HEK293 (cell line): ENCODE measurements at regions not wholly inside any gene's neighbourhood (a gene's known extent, or its start where the extent isn't known, plus 50 kb on each side); places are given as distances from the start of the nearest gene placed in this dataset.

Source experiments
- CTCF ChIA-PET: fragments of 350-600 bp; formaldehyde crosslinking; extraction: SDS; loops from one replicate; lab custom pipeline; 2021; ENCODE audit warnings: antibody characterized with exemption; lab: Yijun Ruan, JAX
- POLR2A ChIA-PET: fragments of 300-600 bp; formaldehyde crosslinking; extraction: SDS; loops from one replicate; lab custom pipeline; 2020; ENCODE audit warnings: antibody characterized with exemption, inconsistent platforms; lab: Yijun Ruan, JAX
- H3K27ac ChIP-seq: fragments of 200-500 bp; sonication (Bioruptor generic); 2 replicates; pipeline ENCODE4 v1.5.1; 2014; ENCODE audit warnings: low read depth, low read length, control low read depth, inconsistent platforms; ENCODE audit errors: extremely low read depth
- H3K36me3 ChIP-seq, 2 experiments: fragments of 200-500 bp in 1 of 2; sonication (Bioruptor generic) in 1 of 2; 1 replicate in 1 of 2; 2 replicates in 1 of 2; pipeline ENCODE4 v1.5.1; 2014 to 2017; ENCODE audit warnings: inconsistent platforms in 2 of 2, low read length in 2 of 2; ENCODE audit not compliant: control insufficient read depth in 2 of 2, insufficient read depth in 1 of 2
- H3K4me1 ChIP-seq: fragments of 200-500 bp; sonication (Bioruptor generic); 2 replicates; pipeline ENCODE4 v1.5.1; 2014; ENCODE audit warnings: mild to moderate bottlenecking, low read length, inconsistent platforms; ENCODE audit not compliant: control insufficient read depth, insufficient read depth
- H3K4me3 ChIP-seq: 2 replicates; pipeline ENCODE4 v1.5.1; 2011; ENCODE audit warnings: low read depth, mild to moderate bottlenecking, control low read depth, low read length, moderate library complexity
- H3K9me3 ChIP-seq: fragments of 200-500 bp; sonication (Bioruptor generic); 2 replicates; pipeline ENCODE4 v1.5.1; 2014; ENCODE audit warnings: low read depth, low read length, inconsistent platforms; ENCODE audit not compliant: control insufficient read depth, insufficient read depth
- ELK4 ChIP-seq: IDR thresholded peaks from 2 replicates; pipeline ENCODE4 v1.6.1; 2011; ENCODE audit warnings: mild to moderate bottlenecking, low read depth, low read length, borderline replicate concordance
- HOXC10 ChIP-seq: sonication (generic); formaldehyde crosslinking; IDR thresholded peaks from 2 replicates; pipeline ENCODE4 v1.8.1; 2023; ENCODE audit warnings: mild to moderate bottlenecking, missing genetic modification reagents
- ZBTB11 ChIP-seq: fragments of 450-650 bp; formaldehyde crosslinking; conservative IDR thresholded peaks from 2 replicates; pipeline ENCODE4 v1.5.1; 2016; ENCODE audit warnings: low read depth, missing biosample characterization, missing genetic modification characterization
- ZBTB44 ChIP-seq: fragments of 450-650 bp; IDR thresholded peaks from 2 replicates; pipeline ENCODE4 v1.5.1; 2018; ENCODE audit warnings: missing biosample characterization, mild to moderate bottlenecking, missing genetic modification characterization
- ZNF112 ChIP-seq: fragments of 450-650 bp; formaldehyde crosslinking; IDR thresholded peaks from 2 replicates; pipeline ENCODE4 v1.5.0; 2017; ENCODE audit warnings: missing biosample characterization, missing genetic modification characterization
- ZNF223 ChIP-seq: fragments of 450-650 bp; formaldehyde crosslinking; IDR thresholded peaks from 2 replicates; pipeline ENCODE4 v1.5.1; 2016; ENCODE audit warnings: missing biosample characterization, missing genetic modification characterization
- ZNF416 ChIP-seq: fragments of 450-650 bp; formaldehyde crosslinking; IDR thresholded peaks from 2 replicates; pipeline ENCODE4 v1.5.1; 2016; ENCODE audit warnings: missing biosample characterization, missing genetic modification characterization
- ZNF433 ChIP-seq: fragments of 450-650 bp; formaldehyde crosslinking; IDR thresholded peaks from 2 replicates; pipeline ENCODE4 v1.5.1; 2016; ENCODE audit warnings: missing biosample characterization, missing genetic modification characterization, low read depth
- ZNF48 ChIP-seq: fragments of 450-650 bp; formaldehyde crosslinking; IDR thresholded peaks from 2 replicates; pipeline ENCODE4 v1.5.1; 2016; ENCODE audit warnings: missing biosample characterization, missing genetic modification characterization
- ZNF549 ChIP-seq: fragments of 450-650 bp; IDR thresholded peaks from 2 replicates; pipeline ENCODE4 v1.5.1; 2018; ENCODE audit warnings: missing biosample characterization, missing genetic modification characterization, mild to moderate bottlenecking, inconsistent platforms, moderate library complexity
- ZNF558 ChIP-seq: fragments of 450-650 bp; formaldehyde crosslinking; IDR thresholded peaks from 2 replicates; pipeline ENCODE4 v1.5.1; 2016; ENCODE audit warnings: missing biosample characterization, missing genetic modification characterization
- ZNF596 ChIP-seq: fragments of 450-650 bp; IDR thresholded peaks from 2 replicates; pipeline ENCODE4 v1.5.0; 2018; ENCODE audit warnings: missing biosample characterization, mild to moderate bottlenecking, missing genetic modification characterization, moderate library complexity
- ZNF621 ChIP-seq: fragments of 450-650 bp; formaldehyde crosslinking; IDR thresholded peaks from 2 replicates; pipeline ENCODE4 v1.5.1; 2017; ENCODE audit warnings: missing biosample characterization, missing genetic modification characterization
- ZNF623 ChIP-seq: fragments of 450-650 bp; formaldehyde crosslinking; IDR thresholded peaks from 2 replicates; pipeline ENCODE4 v1.5.1; 2016; ENCODE audit warnings: missing biosample characterization, missing genetic modification characterization
- ZNF626 ChIP-seq: fragments of 450-650 bp; sonication (Bioruptor Pico); formaldehyde crosslinking; IDR thresholded peaks from 2 replicates; pipeline ENCODE4 v1.5.1; 2018; ENCODE audit warnings: missing biosample characterization, missing genetic modification characterization, inconsistent platforms
- ZNF664 ChIP-seq: fragments of 450-650 bp; formaldehyde crosslinking; IDR thresholded peaks from 2 replicates; pipeline ENCODE4 v1.5.1; 2016; ENCODE audit warnings: missing biosample characterization, missing genetic modification characterization
- ZNF677 ChIP-seq: fragments of 450-650 bp; IDR thresholded peaks from 2 replicates; pipeline ENCODE4 v1.5.0; 2018; ENCODE audit warnings: missing biosample characterization, mild to moderate bottlenecking, missing genetic modification characterization, moderate library complexity
- ZNF701 ChIP-seq: fragments of 450-650 bp; formaldehyde crosslinking; IDR thresholded peaks from 2 replicates; pipeline ENCODE4 v1.5.1; 2016; ENCODE audit warnings: missing biosample characterization, missing genetic modification characterization
- ZNF785 ChIP-seq: fragments of 450-650 bp; formaldehyde crosslinking; IDR thresholded peaks from 2 replicates; pipeline ENCODE4 v1.5.1; 2016; ENCODE audit warnings: missing biosample characterization, missing genetic modification characterization
- ZNF830 ChIP-seq: fragments of 450-650 bp; IDR thresholded peaks from 2 replicates; pipeline ENCODE4 v1.5.0; 2018; ENCODE audit warnings: missing biosample characterization, missing genetic modification characterization, low read depth, mild to moderate bottlenecking, moderate library complexity
- ZSCAN16 ChIP-seq: fragments of 450-650 bp; formaldehyde crosslinking; IDR thresholded peaks from 2 replicates; pipeline ENCODE4 v1.5.1; 2016; ENCODE audit warnings: missing biosample characterization, missing genetic modification characterization

GRCh38 chr4:117793845-117794480, 240.3 kb upstream of the NDST3 start:
- H3K4me1 ChIP-seq, result no peaks in the 10 kb centered on the region
- TF ChIP-seq ZNF623 (no peak), ZNF626 (tag by site-specific recombination) (no peak), ZNF223 (tag by site-specific recombination) (no peak), ZNF433 (no peak)
- no peaks in the 10 kb centered on the region for H3K9me3 ChIP-seq
- no peaks in the 10 kb centered on the region for H3K36me3 ChIP-seq
- no peak overlapping the region for H3K27ac ChIP-seq
- POLR2A ChIA-PET, result no interaction called here
- CTCF ChIA-PET, result no interaction called here
- H3K4me3 ChIP-seq, result no peak overlapping the region

- H3K4me1 ChIP-seq, result no peaks in the 10 kb centered on the region
- no peaks in the 10 kb centered on the region for H3K36me3 ChIP-seq
- H3K9me3 ChIP-seq, result no peaks in the 10 kb centered on the region
- TF ChIP-seq ZNF664 (tag by site-specific recombination) (no peak), ZNF621 (no peak), ZNF785 (tag by site-specific recombination) (no peak), ZNF549 (tag by site-specific recombination) (no peak), ZNF677 (tag by site-specific recombination) (no peak), ZNF558 (no peak), ZBTB44 (no peak), ZNF596 (tag by site-specific recombination) (no peak), ZNF112 (no peak), ELK4 (no peak), HOXC10 (CRISPR knock-in tag) (no peak), ZNF416 (no peak), ZNF433 (no peak)
- TF ChIP-seq, all 188 proteins: peak for 0
- ChIA-PET POLR2A (no interaction called here), CTCF (interaction anchor here (0.7 to 0.9 kb wide), 2 partner anchors 116 to 330 kb away, joined by 3 read pairs; no protein-coding TSS in a partner anchor)
- Histone ChIP-seq H3K27ac (no peak overlapping the region), H3K4me3 (no peak overlapping the region)
These were observed 237.6 kb upstream of the NDST3 start for GRCh38 chr4:117796677-117797076.

- no peaks in the 10 kb centered on the region for H3K9me3 ChIP-seq
- TF ChIP-seq ZBTB11, result no peak
- TF ChIP-seq ZNF48 (tag by site-specific recombination), result no peak
- TF ChIP-seq ZSCAN16 (tag by site-specific recombination), result no peak
- no peak for TF ChIP-seq ZNF701
- no peak for TF ChIP-seq ZNF830 (tag by site-specific recombination)
- TF ChIP-seq, all 188 proteins: peak for 0
- H3K36me3 ChIP-seq, result no peaks in the 10 kb centered on the region
- CTCF ChIA-PET, result interaction anchor here (0.7 kb wide), 1 partner anchor 10 kb away, joined by 3 read pairs; no protein-coding TSS in a partner anchor
- H3K4me3 ChIP-seq, result no peak overlapping the region
- no peak overlapping the region for H3K27ac ChIP-seq
- H3K4me1 ChIP-seq, result no peaks in the 10 kb centered on the region
- POLR2A ChIA-PET, result no interaction called here
These were observed 233.7 kb upstream of the NDST3 start for GRCh38 chr4:117800636-117801035.
